Inflammatory macrophage treated with lipopolysaccharide for 4 hours (primary cell): ENCODE measurements at regions not wholly inside any gene's neighbourhood (a gene's known extent, or its start where the extent isn't known, plus 50 kb on each side); places are given as distances from the start of the nearest gene placed in this dataset.

Source experiments
- DNase-seq: peaks from one replicate; pipeline ENCODE4 v3.0.0-alpha.2; 2020

DNA sequence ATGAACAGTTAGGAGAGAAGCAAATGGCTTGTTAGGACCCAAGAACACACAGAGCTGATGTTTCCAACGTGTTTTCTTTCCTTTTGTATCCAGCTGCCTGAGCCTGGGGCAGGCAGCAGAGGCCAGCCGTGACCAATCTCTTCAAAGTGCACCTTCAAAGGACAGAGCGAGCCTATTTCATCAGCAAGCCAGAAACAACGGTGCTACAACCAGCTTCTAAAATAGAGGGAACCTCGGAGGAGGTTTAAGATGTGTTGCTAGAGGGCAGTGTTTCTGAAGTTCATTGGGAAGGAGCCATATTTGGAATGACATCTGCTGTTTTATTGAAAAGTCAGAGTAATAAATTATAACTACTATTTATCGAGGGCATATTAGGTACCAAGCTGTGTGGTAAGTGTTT is 56.2 kb upstream of the RFC3 start:
- no peak for DNase-seq

DNA sequence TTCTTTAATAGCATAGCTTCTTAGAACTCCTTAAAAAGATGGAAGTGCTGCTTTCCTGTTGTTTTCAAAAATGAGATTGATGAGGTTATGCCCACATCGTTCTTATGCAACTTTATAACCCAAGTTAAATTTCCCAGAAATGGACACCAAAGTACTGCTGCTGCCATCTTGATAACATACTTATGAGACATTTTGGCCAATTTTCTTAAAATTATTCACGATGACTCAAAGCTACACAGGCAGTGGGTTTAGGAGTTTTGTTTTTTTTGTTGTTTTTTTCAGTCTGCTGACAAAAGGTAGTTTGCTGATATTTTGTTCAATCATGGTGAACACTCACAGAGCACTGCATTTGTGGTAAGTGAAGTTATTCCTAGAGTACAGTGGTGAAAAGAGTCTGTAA is 54.9 kb upstream of the RFC3 start:
- no peak for DNase-seq

DNA sequence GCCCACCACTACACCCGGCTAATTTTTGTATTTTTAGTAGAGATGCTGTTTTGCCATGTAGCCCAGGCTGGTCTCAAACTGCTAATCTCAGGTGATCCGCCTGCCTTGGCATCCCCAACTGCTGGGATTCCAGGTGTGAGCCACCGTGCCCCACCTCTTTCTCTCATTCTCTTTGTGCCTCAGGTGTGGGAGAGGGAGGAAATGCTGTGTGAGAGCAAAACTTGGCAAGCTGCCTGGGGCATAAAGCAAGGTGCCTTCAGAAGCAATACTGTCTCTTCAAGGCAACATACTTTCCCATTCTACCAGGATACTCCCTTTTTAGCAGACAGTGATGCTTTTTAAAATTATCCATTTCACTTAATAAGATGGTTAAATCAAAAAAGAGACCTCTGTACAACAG is 53.2 kb upstream of the RFC3 start:
- no peak for DNase-seq

DNA sequence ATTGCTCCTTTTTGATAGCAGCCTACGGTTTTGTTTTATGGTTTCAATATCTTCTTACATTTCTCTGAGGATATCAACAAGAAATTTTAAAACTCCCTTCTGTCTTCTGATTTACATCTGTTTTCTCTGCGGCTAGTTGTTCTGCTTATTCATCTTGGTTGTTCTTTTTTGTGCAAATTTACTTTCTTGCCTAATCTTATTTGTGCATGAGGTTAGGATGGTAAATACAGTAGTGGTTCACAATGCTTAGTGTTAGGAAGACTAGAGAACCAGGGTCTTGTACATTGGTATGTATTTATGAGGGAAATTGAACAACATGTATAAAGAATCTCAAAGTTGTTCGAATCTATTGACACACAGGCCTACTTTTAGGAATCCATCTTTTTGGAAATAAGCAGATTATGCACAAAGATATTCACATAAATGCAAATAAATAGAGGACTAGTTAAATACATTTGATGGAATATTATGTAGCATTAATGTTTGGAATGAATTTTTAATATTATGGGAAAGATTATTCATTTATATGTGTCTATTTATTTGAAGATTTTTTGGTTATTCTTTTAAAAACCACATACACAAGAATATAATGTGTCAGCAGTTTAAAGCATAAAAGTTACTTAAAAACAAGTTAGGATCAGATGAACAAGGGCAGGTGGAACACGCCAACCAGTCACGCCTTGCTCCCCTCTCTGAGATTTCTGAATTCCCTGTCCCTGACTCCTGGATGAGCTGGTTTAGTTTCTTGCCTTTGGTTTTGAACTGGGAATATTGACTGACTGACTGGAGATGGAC is 51.4 kb upstream of the RFC3 start:
- no peak for DNase-seq

DNA sequence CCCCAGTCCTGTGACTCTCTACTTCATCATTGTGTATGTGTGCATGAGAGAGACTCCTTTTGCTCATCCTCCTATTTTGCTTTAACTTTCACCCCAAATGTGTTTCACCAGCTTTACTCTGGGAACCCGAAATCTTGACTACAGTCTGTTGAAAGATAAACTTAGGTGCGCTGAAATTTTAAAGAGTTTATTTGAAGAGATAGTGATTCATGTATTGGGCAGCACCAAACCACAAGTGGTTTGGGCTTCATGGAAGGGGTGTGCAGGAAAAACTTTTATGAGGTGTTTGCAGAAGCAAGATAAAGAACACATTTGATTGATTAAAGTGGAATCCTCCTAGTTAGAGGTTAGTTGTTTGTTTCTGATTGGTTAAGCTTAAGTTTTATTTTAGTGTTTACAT is 50.8 kb upstream of the RFC3 start:
- DNase-seq = no peak
